TTC549 (cell line): ENCODE measurements at regions not wholly inside any gene's neighbourhood (a gene's known extent, or its start where the extent isn't known, plus 50 kb on each side); places are given as distances from the start of the nearest gene placed in this dataset.
"Not testable (repeated sequence)": the region's sequence is repeated elsewhere in the genome, so short reads cannot be mapped to it uniquely, and the experiment has no call there.

Experiments used
- FAIRE-seq: peaks from 2 replicates; lab custom pipeline; 2012; peaks lifted over from hg19 to GRCh38; lab: Jason Lieb, UNC

GRCh38 chr1:185468626-185469025, 151.6 kb upstream of the IVNS1ABP start:
- FAIRE-seq: no peak

GRCh38 chr1:185467122-185467521, 150.1 kb upstream of the IVNS1ABP start:
- FAIRE-seq: no peak

- no peak for FAIRE-seq
These were observed 147.7 kb upstream of the IVNS1ABP start for GRCh38 chr1:185464777-185465176.

GRCh38 chr1:185463433-185463832, 146.4 kb upstream of the IVNS1ABP start:
- FAIRE-seq: no peak

- FAIRE-seq: no peak
These were observed 146.0 kb upstream of the IVNS1ABP start for GRCh38 chr1:185463011-185463410.

- not testable (repeated sequence) for FAIRE-seq
These were observed 143.7 kb upstream of the IVNS1ABP start for GRCh38 chr1:185460723-185461122.

- no peak for FAIRE-seq
These were observed 142.1 kb upstream of the IVNS1ABP start for GRCh38 chr1:185459141-185459540.

- FAIRE-seq: no peak
These were observed 141.6 kb upstream of the IVNS1ABP start for GRCh38 chr1:185458670-185459069.

GRCh38 chr1:185453496-185454192, 136.6 kb upstream of the IVNS1ABP start:
- FAIRE-seq: no peak

- FAIRE-seq: no peak
These were observed 133.9 kb upstream of the IVNS1ABP start for GRCh38 chr1:185450917-185451316.

- no peak for FAIRE-seq
These were observed 133.2 kb upstream of the IVNS1ABP start for GRCh38 chr1:185450060-185450788.

GRCh38 chr1:185449378-185450059, 132.5 kb upstream of the IVNS1ABP start:
- FAIRE-seq: no peak

GRCh38 chr1:185448591-185449186, 131.6 kb upstream of the IVNS1ABP start:
- FAIRE-seq: no peak

GRCh38 chr1:185446131-185446530, 129.1 kb upstream of the IVNS1ABP start:
- FAIRE-seq: no peak

GRCh38 chr1:185445594-185445993, 128.6 kb upstream of the IVNS1ABP start:
- no peak for FAIRE-seq

GRCh38 chr1:185444676-185445075, 127.6 kb upstream of the IVNS1ABP start:
- FAIRE-seq: no peak

GRCh38 chr1:185442050-185442449, 125.0 kb upstream of the IVNS1ABP start:
- no peak for FAIRE-seq

- no peak for FAIRE-seq
These were observed 124.6 kb upstream of the IVNS1ABP start for GRCh38 chr1:185441605-185442004.

GRCh38 chr1:185440877-185441276, 123.8 kb upstream of the IVNS1ABP start:
- FAIRE-seq: no peak

GRCh38 chr1:185439727-185440415, 122.8 kb upstream of the IVNS1ABP start:
- no peak for FAIRE-seq

GRCh38 chr1:185438936-185439335, 121.9 kb upstream of the IVNS1ABP start:
- FAIRE-seq: no peak

- no peak for FAIRE-seq
These were observed 118.8 kb upstream of the IVNS1ABP start for GRCh38 chr1:185435696-185436379.
